Loucy (cell line): ENCODE measurements at regions not wholly inside any gene's neighbourhood (a gene's known extent, or its start where the extent isn't known, plus 50 kb on each side); places are given as distances from the start of the nearest gene placed in this dataset.

Source experiments
- H2AFZ ChIP-seq: fragments of 200-600 bp; sonication (generic); 2 replicates; pipeline ENCODE4 v1.6.0; 2016; ENCODE audit warnings: antibody characterized with exemption, mild to moderate bottlenecking, low read length, moderate library complexity
- H3F3A ChIP-seq: fragments of 200-600 bp; 2 replicates; pipeline ENCODE4 v1.6.0; 2016; ENCODE audit warnings: antibody characterized with exemption, low read depth, mild to moderate bottlenecking
- H3K27me3 ChIP-seq: fragments of 200-600 bp; sonication (generic); 2 replicates; pipeline ENCODE4 v1.6.1; 2014; ENCODE audit warnings: low read length, mild to moderate bottlenecking; ENCODE audit not compliant: insufficient read depth, poor library complexity, severe bottlenecking
- H3K36me3 ChIP-seq: fragments of 200-600 bp; sonication (generic); 2 replicates; pipeline ENCODE4 v1.6.1; 2016; ENCODE audit warnings: low read length; ENCODE audit not compliant: insufficient read depth
- H3K4me1 ChIP-seq: fragments of 200-600 bp; sonication (generic); 2 replicates; pipeline ENCODE4 v1.5.1; 2014; ENCODE audit warnings: low read length, mild to moderate bottlenecking; ENCODE audit not compliant: insufficient read depth, poor library complexity, severe bottlenecking
- H3K4me2 ChIP-seq: fragments of 200-600 bp; sonication (generic); 2 replicates; pipeline ENCODE4 v1.6.0; 2014; ENCODE audit warnings: antibody characterized with exemption, low read length, low read depth, mild to moderate bottlenecking; ENCODE audit not compliant: poor library complexity, severe bottlenecking
- H3K4me3 ChIP-seq: fragments of 200-600 bp; sonication (generic); 2 replicates; pipeline ENCODE4 v1.5.1; 2014; ENCODE audit warnings: low read length, mild to moderate bottlenecking, mixed read lengths; ENCODE audit not compliant: poor library complexity, severe bottlenecking
- H3K79me2 ChIP-seq: fragments of 200-600 bp; sonication (generic); 2 replicates; pipeline ENCODE4 v1.6.1; 2014; ENCODE audit warnings: low read length; ENCODE audit not compliant: insufficient read depth
- H3K9ac ChIP-seq: fragments of 200-600 bp; sonication (generic); 2 replicates; pipeline ENCODE4 v1.6.0; 2014; ENCODE audit warnings: mild to moderate bottlenecking, low read depth, low read length, moderate library complexity; ENCODE audit not compliant: poor library complexity, severe bottlenecking
- H3K9me2 ChIP-seq: fragments of 200-600 bp; sonication (generic); replicated peaks from 2 replicates; pipeline ENCODE4 v1.6.1; 2016; ENCODE audit warnings: low read depth, low read length, mixed read lengths
- H3K9me3 ChIP-seq: fragments of 200-600 bp; sonication (generic); 2 replicates; pipeline ENCODE4 v1.6.1; 2014; ENCODE audit warnings: mild to moderate bottlenecking, antibody characterized with exemption, low read length, low read depth; ENCODE audit not compliant: insufficient read depth
- H4K20me1 ChIP-seq: fragments of 200-600 bp; sonication (generic); 2 replicates; pipeline ENCODE4 v1.6.0; 2014; ENCODE audit warnings: antibody characterized with exemption, low read length, mild to moderate bottlenecking; ENCODE audit not compliant: insufficient read depth, poor library complexity, severe bottlenecking
- CTCF ChIP-seq: fragments of 200-600 bp; sonication (generic); conservative IDR thresholded peaks from 2 replicates; pipeline ENCODE4 v1.5.1; 2014; ENCODE audit warnings: mild to moderate bottlenecking, antibody characterized with exemption, low read length
- EZH2phosphoT487 ChIP-seq: fragments of 200-600 bp; IDR thresholded peaks from 2 replicates; pipeline ENCODE4 v1.6.1; 2018; ENCODE audit warnings: antibody characterized with exemption, mild to moderate bottlenecking, moderate library complexity, borderline replicate concordance

GRCh38 chr5:89584339-89584956 lies 701.5 kb upstream of the MEF2C start:
- Histone ChIP-seq H3K4me2 (no peak overlapping the region), H3K9me2 (no peaks in the 10 kb centered on the region), H3F3A (no peaks in the 10 kb centered on the region), H3K79me2 (no peaks in the 10 kb centered on the region), H3K9me3 (no peaks in the 10 kb centered on the region), H2AFZ (no peak overlapping the region), H3K9ac (no peak overlapping the region), H3K36me3 (no peaks in the 10 kb centered on the region), H4K20me1 (no peaks in the 10 kb centered on the region), H3K4me3 (no peak overlapping the region), H3K27me3 (no peaks in the 10 kb centered on the region), H3K4me1 (no peaks in the 10 kb centered on the region)
- TF ChIP-seq EZH2phosphoT487 (no peak), CTCF (no peak)

GRCh38 chr5:89583534-89583933 lies 700.5 kb upstream of the MEF2C start:
- Histone ChIP-seq H3K9me2 (no peaks in the 10 kb centered on the region), H3K4me3 (no peak overlapping the region), H3K4me1 (no peaks in the 10 kb centered on the region), H3K9ac (no peak overlapping the region), H2AFZ (no peak overlapping the region), H3K79me2 (no peaks in the 10 kb centered on the region), H3K27me3 (no peaks in the 10 kb centered on the region), H3K9me3 (no peaks in the 10 kb centered on the region), H3K4me2 (no peak overlapping the region), H3F3A (no peaks in the 10 kb centered on the region), H3K36me3 (no peaks in the 10 kb centered on the region), H4K20me1 (no peaks in the 10 kb centered on the region)
- TF ChIP-seq CTCF (no peak), EZH2phosphoT487 (no peak)

GRCh38 chr5:89582768-89583339 lies 699.9 kb upstream of the MEF2C start:
- Histone ChIP-seq H3K4me3 (no peak overlapping the region), H3K9ac (no peak overlapping the region), H2AFZ (no peak overlapping the region), H3K4me2 (no peak overlapping the region), H3K9me2 (no peaks in the 10 kb centered on the region), H3K27me3 (no peaks in the 10 kb centered on the region), H3K36me3 (no peaks in the 10 kb centered on the region), H4K20me1 (no peaks in the 10 kb centered on the region), H3F3A (no peaks in the 10 kb centered on the region), H3K4me1 (no peaks in the 10 kb centered on the region), H3K9me3 (no peaks in the 10 kb centered on the region), H3K79me2 (no peaks in the 10 kb centered on the region)
- TF ChIP-seq EZH2phosphoT487 = no peak
- TF ChIP-seq CTCF = no peak
